OCI-LY3 (cell line): ENCODE measurements at regions not wholly inside any gene's neighbourhood (a gene's known extent, or its start where the extent isn't known, plus 50 kb on each side); places are given as distances from the start of the nearest gene placed in this dataset.
"Not testable (repeated sequence)": the region's sequence is repeated elsewhere in the genome, so short reads cannot be mapped to it uniquely, and the experiment has no call there.

Source experiments
- EZH2phosphoT487 ChIP-seq: fragments of 200-600 bp; shearing (Covaris generic); IDR thresholded peaks from 2 replicates; pipeline ENCODE4 v1.6.1; 2018; ENCODE audit warnings: antibody characterized with exemption, mixed run types, low read depth
- TF ChIP-seq, protein P1 (sequence below): fragments of 200-600, 300-600 bp; sonication (generic); IDR thresholded peaks from 2 replicates; pipeline ENCODE4 v1.5.1; 2014; ENCODE audit warnings: antibody characterized with exemption, low read length, low read depth

GRCh38 chr22:38369132-38369531, 51.9 kb upstream of the CSNK1E start:
- TF ChIP-seq, protein P1, sequence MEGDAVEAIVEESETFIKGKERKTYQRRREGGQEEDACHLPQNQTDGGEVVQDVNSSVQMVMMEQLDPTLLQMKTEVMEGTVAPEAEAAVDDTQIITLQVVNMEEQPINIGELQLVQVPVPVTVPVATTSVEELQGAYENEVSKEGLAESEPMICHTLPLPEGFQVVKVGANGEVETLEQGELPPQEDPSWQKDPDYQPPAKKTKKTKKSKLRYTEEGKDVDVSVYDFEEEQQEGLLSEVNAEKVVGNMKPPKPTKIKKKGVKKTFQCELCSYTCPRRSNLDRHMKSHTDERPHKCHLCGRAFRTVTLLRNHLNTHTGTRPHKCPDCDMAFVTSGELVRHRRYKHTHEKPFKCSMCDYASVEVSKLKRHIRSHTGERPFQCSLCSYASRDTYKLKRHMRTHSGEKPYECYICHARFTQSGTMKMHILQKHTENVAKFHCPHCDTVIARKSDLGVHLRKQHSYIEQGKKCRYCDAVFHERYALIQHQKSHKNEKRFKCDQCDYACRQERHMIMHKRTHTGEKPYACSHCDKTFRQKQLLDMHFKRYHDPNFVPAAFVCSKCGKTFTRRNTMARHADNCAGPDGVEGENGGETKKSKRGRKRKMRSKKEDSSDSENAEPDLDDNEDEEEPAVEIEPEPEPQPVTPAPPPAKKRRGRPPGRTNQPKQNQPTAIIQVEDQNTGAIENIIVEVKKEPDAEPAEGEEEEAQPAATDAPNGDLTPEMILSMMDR, result not testable (repeated sequence)
- not testable (repeated sequence) for TF ChIP-seq EZH2phosphoT487
